Stimulated activated CD4-positive, alpha-beta T cell treated with anti-CD3 and anti-CD28 coated beads, Interleukin-15, amount 100 ng/mL, for 1 hour (primary cell): ENCODE measurements at regions not wholly inside any gene's neighbourhood (a gene's known extent, or its start where the extent isn't known, plus 50 kb on each side); places are given as distances from the start of the nearest gene placed in this dataset.
"Not testable (repeated sequence)": the region's sequence is repeated elsewhere in the genome, so short reads cannot be mapped to it uniquely, and the experiment has no call there.

Experiments used
- DNase-seq, 2 donors: peaks; one replicate each; pipeline ENCODE4 v3.0.0-alpha.2; 2020; ENCODE audit warnings: low read depth in 1 of 2, low spot score in 1 of 2

GRCh38 chr15:21261965-21262850, 178.1 kb downstream of the POTEB3 start:
- DNase-seq: no peak

DNA sequence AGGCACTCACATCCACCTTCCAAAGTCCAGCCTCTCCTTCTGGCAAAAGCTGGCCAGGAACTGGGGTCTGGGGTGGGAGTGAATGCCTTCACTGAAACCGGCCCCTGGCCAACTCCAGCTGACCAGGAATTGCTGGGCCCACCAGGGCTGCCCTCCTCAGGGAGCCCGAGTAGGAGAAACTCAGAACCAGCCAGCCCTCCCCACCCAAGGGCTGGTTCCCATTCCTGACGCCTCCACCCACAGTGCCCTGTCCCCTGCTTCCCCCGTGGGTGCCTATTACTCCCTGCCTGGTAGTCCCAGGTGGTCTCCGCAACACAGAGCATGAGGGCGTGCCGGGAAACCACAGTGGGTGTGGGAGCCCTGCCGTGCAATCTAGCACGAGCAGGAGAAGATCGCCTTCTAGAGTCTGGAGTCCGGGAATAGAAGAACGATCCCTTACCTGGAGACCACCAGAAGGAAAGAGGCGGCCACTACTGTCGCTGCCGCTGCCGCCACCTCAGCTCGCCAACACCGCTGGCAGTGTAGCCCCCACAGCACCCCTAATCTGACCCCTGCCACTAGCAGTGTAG, 178.8 kb downstream of the POTEB3 start:
- DNase-seq: no peak

GRCh38 chr15:21260966-21261395, 179.3 kb downstream of the POTEB3 start:
- no peak for DNase-seq

- not testable (repeated sequence) for DNase-seq
Observed at GRCh38 chr15:21258635-21259034, 181.7 kb downstream of the POTEB3 start.

DNA sequence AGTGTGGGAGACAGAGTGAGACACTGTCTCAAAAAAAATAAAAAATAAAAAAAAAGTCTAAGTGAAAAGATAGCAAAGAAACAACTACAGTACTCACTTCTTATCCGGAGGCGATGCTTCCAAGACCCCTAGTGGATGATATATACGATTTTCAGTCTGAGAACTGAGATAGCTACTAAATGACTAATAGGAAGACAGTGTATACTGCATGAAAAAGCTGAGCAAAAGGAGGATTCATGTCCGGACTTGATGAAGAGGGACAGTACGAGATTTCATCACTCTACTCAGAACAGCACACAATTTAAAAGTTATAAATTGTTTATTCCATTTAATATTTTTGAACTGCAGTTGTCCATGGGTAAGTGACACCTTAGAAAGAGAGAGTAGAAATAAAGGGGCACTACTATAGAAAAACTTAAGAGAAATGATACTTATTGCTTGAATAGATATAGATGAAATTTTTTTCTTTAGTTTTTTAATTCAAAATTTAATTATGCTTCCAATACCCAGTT, 190.7 kb downstream of the POTEB3 start:
- DNase-seq: not testable (repeated sequence)
